G401 (cell line): ENCODE measurements at regions not wholly inside any gene's neighbourhood (a gene's known extent, or its start where the extent isn't known, plus 50 kb on each side); places are given as distances from the start of the nearest gene placed in this dataset.

Source experiments
- DNase-seq: peaks from one replicate; pipeline ENCODE4 v3.0.0-alpha.2; 2015; ENCODE audit warnings: low spot score
- in situ Hi-C: cut with HindIII; loops from 2 replicates; pipeline ENCODE4 v1.10.0; 2016; ENCODE audit warnings: low sequenced_read_pairs, mixed read lengths

DNA sequence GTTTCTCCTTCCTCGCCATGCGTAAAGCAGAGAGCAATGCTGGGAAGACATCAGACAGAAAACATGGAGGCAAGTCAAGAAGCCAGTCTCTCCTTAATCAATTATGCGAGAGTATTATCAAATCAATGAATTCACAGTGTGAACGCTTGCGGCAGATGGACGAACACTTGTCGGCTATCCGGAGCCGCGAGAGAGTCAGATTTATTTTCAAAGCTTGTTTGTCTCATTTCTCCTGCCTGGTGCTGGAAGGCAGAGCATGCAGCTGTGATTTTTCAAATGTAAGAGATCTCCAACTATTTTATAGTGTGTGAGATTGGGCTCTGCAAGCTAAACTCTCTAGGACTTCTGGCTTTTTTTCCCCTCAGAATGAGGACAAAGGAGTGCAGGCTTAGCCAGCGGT lies 252.3 kb downstream of the SNX10 start:
- DNase-seq: no peak
- in situ Hi-C loops: no loop called here

DNA sequence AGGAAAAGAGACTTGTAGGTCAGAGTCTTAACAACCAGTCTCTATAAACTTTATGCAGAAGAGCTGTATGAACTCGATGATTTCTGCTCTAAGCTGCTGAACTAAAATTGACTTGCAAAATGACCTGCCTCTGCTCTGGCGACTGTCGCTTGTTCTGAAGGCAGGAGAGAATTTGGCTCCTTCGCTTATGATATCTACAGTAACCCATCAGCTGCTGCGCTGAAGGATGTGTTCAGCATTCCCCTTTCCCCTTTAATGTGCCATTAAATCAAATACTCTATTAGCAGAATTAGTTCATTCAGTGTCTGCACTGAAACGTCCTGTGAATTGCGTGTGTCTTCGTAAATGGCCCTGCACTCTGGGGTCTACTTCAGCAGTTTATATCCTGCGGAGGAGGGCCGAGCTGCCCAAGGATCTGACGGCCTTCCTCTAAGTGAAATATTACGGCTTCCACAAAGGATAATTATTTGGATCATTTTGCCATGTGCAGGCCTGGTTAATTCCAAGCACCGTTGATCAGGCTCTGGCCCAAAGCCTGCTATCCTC lies 254.9 kb downstream of the SNX10 start:
- DNase-seq: peak; percentile 51
- in situ Hi-C loops: no loop called here

DNA sequence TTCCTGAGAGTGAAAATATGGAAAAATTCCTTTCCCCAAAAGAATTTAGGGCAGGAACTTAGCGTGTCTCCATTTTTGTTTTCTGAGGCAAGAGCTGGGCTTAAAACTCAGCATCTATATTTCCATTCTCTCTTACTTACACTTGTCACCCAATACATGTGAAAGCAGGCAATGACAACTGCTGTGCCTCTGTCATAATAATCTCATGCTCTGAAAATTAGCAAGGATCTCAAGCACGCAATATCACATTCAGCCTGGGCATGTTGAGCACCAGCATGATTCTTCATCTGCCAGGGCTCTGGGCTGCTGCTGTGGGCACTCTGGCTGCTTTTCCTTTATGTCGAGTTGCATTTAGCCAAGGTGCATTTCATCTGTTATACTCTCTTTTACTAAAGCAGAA lies 255.5 kb downstream of the SNX10 start:
- in situ Hi-C loops: no loop called here
- DNase-seq: no peak

DNA sequence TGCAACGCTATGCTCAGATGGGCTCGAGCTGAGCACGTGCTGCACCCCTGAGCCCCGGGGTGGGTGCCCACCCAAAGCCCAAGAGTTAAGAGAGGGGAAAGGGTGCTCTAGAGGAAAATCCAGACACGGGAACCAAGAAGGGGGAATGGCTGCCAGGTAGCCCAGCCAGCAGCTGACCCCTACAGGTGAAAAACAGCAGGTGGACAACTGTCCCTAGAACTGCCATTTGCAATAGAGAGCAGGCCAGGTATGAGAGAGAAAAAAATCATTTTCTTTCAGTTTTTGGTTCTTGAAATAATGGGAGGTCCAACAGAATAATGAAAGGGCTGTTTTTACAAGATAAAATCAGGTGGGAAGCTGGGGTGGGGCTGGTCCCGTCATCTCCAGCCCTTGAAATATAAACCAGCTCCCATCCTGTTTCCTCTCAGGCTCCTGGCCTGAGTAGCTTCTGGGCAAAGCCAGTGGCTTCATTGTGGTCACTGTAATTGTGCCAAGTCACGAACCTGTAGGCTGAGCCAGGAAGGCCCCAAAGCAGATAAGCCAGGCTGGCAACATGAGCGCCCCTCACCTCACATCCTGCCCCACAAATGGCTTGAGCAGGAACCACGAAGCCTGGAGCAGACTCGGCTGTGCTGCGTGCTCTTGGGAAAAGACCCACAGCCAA lies 257.8 kb downstream of the SNX10 start:
- peak; percentile 61 for DNase-seq
- in situ Hi-C loops: no loop called here

DNA sequence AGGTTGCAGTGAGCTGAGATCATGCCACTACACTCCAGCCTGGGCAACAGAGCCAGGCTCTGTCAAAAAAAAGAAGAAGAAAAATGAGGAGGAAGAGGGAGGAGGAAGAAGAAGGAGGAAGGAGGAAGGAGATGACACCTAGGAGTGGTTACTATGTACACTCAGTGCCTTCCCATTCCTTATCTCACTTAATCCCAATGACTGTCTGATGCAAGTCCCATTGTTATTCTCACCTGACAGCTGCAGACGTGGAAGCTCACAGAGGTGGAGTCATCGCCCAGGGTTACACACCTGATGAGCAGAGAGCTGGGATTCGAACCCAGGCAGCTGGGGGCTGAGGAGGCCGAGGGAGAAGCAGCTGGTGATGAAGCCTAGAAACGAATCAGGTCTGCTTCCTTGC lies 258.8 kb downstream of the SNX10 start:
- DNase-seq: no peak
- in situ Hi-C loops: no loop called here

DNA sequence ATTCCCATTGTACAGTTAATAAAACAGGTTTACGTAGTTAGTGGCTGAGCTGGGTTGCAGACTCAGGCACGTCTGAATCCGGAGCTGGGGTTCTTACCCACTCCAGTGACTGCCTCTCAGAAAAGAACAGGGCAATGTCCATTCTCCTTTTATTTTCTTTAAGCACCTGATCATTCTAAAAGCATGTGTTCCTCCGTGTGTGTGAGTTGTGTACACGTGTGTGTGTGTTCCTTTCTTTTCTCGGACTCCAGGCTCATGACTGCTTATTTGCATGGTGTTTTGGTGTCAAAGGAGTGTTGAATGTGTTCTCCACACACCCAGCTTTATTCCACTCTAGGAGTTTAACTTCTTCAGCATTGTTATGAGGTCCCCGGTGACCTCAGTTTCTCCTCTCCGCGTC lies 260.1 kb downstream of the SNX10 start:
- in situ Hi-C loops: no loop called here
- DNase-seq: no peak

DNA sequence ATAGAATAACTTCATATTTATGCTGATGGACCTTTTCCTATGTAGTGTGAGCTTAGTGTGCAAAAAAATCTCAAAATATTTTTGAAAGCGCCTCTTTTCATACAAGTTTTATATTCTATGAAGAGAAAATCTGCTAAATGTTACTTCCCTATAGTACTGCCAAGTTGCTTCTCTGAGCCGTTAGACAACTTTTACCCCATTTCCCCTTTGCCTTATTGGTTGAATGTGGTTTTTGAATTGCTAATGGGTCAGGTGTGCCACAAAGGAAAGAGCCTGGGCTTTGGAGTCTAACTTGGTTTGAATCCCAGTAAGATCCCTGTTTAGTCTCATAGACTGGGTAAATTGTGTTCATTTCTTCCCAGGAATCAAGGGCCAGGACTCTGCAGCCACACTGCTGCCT lies 261.5 kb downstream of the SNX10 start:
- no peak for DNase-seq
- in situ Hi-C loops: no loop called here

DNA sequence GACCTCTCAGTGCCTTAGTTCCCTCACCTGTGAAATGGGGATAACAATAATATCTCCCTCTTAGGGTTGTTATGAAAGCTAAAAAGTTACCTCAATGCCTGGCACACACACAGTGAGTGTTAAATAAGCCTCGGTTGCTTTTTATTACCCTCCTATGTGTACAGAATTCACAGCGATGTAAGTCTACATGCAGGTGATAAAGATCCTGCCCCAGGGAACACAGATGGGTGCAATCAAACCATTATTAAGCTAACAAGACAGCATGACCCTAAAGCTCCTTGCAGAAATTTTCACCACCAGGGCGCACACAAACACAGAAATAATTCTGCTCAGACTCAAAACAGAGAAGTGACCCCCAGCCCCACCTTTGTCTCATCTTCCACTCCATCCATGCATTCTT lies 261.9 kb downstream of the SNX10 start:
- DNase-seq: no peak
- in situ Hi-C loops: no loop called here

DNA sequence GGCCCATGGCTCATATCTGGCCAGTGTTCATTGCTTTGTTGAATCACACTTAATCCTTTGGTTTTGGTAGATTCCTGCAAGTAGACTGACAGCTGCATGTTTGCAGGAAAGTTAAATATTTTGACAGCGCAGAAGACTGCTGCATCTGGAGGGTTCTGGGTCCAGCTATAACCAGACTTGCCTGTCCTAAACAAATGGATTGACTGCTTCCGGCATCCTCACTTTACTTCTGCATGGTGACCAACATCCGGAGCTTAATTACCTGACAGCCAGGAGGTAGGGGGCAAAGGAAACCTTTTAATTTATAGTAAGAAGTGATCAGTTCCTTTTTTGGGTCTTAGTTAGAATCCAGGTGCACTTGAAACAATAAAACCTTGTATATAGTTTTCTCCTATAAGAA lies 263.3 kb downstream of the SNX10 start:
- DNase-seq: no peak
- in situ Hi-C loops: no loop called here

DNA sequence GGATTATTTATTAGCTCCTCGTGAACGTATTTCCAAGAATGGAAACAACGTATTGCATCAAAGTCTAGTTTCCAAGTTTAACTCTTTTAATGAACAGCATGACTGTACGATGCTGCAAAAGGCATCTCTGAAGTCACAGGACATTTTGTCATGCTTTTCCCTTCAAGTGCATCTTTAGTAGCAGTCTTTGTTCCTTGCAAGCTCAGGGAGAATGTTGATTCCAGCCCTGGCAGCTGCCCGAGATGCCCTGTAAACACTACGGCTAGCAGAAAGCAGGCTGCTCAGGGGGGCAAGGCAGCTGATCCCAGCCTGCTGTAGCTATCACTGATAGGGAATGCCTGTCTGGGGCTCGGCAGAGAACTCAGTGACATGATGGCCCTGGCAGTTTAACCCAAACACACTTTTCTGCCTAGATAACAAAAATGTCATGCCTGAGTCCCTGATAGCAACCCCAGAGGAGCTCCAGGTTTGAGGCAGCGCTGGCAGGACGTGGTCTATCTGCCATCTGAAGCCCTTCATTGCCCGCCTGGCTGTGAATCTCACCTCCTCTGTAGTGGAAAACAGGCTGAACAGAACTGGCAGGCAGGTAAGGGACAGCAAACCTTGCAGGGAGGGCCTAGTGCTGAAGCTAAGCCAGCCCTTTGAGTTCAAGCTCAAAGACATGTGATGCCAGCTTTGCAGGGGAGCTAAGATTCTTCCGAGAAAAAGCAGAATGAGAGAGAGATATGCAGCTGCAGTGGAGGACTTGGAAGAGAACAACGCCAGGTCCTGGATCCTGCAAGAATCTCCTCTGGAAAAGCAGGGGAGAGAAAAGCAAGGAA lies 264.6 kb downstream of the SNX10 start:
- peak; percentile 87 for DNase-seq
- in situ Hi-C loops: no loop called here

DNA sequence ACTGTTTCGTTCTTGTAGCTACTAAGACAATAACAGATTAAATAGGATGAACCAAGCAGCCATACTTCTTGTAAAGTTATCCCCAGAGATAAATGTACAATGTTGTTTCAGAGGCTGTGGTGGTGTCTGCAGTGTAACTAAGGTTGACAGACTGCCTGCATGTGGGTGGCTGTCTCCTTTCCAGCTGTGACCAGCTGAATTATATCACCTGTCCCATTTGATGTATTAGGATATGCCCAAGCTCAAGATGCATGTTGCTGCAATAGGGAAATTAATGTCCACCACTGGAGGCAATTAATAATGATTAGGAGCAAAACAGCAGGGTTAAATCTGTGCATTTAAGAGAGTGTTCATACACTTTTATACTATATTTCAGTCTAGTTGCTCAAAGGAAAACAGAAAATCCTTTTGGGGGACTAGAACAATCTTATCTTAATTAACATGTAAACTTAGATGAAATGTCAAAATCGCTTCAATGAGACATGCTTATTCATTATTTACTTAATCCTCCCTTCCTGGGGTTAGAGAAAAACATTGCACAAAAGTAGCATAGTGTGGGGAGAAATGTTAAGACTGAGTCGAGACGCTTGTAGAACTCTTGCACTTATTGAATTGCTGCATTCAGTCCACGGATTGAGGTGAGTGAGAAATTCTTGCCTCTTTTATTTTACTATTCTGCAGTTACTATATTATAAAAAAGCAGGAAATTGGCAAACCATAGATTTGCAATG lies 269.0 kb downstream of the SNX10 start:
- DNase-seq: no peak

DNA sequence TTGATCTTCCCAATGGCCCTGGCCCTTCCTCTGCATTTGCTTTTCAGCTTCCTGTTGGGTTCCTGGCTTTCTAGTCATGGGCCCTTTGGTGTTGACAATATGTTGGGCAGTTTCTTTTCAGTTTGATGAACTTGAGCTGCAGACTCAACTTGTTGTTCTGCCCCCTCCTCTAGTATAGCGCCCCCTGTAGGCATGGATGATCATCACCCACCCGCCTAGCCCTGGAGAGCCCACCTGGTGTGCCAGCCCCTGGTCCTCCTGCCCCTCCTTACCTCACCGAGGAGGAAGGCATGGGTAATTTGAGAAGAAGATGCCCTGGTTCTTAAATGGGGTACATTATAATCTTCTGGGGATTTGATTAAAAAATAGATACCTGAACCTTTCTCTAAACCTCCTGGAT lies 271.2 kb downstream of the SNX10 start:
- DNase-seq: no peak
- in situ Hi-C loops: no loop called here

More for the DNA sequence above, 269.0 kb downstream of the SNX10 start:
- in situ Hi-C loops: no loop called here

DNA sequence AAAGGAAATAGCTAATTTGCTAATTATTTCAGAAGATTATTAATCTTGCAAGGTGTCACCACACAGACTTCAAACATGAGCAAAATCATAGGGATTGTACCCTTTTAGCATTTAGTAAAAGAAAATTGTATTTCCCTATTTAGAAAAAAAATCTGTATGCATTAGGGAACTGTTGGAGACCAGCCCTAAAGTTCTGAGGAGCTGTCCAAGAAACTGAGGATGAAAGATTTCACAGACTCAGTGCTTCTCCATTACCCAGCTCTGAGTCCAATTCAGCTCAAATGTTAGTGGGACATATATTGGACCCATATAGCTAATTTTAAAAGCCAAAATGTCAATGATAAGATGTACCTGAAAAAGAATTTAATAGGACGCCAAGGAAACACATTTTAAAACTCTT lies 271.7 kb downstream of the SNX10 start:
- no peak for DNase-seq
- in situ Hi-C loops: no loop called here

DNA sequence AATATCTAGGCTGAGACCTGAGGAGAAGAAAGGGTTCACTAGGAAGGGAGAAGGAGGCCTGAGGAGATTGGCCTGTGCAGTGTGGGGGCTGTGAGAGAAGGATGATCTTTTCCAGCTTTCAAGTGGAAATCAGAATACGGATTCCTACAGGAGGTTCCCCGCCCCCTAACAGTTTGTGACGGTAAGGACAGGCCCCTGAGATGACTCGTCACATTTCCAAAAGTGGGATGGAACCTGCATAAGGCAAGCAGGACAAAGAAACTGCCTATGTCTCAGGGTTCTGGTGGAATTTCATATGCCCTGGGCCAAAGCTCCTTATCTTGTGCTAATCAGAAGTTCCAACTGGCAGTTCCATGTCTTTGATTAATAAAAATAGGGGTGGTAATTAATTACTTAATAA lies 275.6 kb downstream of the SNX10 start:
- in situ Hi-C loops: no loop called here
- DNase-seq: no peak

DNA sequence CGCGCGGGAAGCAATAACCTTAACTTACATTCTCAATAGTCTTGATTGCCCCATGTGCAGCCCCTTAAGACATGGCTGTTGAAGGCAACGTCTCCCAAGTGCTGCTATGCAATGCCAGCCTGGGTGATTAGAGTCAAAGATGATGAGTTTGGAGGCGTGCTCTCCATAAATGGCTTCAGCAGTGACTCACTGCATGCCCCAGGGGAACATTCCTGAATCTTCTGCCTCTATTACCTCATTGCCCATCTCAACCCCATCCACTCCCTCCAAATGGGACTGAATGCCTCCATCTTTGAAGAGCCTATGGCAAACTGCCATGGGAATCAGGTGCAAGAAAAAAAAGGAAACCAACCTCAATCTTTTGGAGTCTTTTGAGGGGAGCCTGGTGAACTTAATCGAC lies 282.8 kb downstream of the SNX10 start:
- in situ Hi-C loops: no loop called here
- no peak for DNase-seq

DNA sequence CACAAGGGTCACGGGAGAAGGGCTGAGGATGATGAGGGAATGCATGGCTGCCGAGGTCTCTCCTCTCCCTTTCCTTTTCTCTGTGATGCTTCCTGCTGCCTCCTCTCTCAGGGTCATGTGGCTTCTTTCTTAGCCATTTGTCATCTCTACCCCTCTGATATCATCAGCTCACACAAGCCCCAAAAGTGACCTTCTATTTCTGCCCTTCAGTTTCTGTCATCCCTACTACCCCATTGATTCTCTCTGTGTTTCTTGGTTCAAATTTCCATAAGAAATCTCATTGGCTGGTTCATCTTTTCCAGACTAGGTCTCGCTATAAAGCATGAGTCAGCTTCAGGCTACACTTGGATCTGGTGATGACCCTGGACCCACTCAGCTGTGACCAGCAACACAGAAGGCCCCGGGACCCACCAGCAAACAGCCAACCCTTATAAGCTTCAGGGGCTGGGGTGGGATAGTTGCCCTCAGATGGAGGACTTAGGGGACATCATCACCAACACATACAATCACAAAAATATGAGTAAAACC lies 284.3 kb downstream of the SKAP2 start:
- in situ Hi-C loops: no loop called here
- DNase-seq: no peak

DNA sequence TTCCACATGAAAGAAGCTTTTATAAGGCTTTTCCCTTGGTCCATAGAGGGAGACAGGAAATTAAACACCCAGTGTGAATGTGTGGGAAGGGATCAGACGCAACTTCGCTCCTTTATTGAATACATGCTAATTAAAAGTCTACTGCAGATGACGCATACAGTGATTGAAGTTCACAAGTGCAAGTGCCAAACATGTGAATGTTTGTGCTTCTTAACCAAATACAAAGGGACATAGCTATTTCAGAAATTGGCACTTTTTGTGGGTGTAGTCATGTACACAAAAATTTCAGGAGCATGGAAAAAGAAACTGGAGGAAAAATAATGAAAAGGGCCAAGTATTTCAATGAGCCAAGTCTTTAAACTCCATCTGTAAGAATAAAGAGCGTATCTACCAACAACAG lies 283.7 kb downstream of the SKAP2 start:
- DNase-seq: no peak
- in situ Hi-C loops: no loop called here

DNA sequence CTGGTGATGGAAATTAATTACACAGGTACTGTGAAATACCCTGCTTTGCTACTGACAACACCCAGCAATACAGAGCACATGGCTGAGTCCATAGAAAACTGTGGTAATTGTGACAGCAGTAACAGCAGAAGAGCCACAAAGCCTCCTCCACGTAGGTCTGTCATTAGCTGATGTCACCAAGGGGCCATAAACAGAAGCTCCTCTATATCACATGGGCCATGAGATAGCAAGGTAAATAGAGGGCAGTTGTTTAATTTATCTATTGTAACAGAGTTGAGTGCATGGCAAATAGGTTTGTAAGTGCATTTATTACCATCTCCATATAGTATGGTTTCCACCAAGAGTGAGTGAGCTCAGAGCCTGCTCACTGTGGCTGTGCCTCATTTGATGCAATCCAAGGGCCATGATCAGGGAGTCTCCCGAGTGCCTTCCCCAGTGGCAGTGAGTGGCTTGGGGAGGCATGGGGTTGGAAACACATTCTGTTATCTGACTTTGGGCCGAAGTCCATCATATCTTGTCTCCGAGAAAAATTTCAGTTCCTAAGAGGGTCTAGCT lies 281.2 kb downstream of the SKAP2 start:
- in situ Hi-C loops: no loop called here
- no peak for DNase-seq

DNA sequence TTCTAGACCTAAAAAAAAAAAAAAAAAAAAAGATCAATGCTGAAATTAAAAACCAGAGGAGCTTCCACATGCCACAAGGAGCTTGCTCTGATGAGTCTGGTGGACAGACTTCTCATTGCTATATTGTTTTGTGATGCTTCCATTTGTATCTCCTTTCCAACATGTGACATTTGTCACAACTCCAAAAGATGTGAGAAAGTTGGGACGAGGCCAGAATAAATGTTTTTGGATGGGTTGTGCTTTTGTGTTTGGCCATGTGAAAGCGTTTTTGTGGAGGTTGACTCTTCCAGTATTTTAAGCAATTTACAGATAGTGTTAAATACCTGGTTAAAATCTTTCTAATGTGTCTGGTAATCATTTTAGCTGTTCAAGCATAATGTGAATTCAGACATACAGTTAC lies 280.1 kb downstream of the SKAP2 start:
- DNase-seq: no peak
- in situ Hi-C loops: no loop called here
